MM.1S (cell line): ENCODE measurements at regions not wholly inside any gene's neighbourhood (a gene's known extent, or its start where the extent isn't known, plus 50 kb on each side); places are given as distances from the start of the nearest gene placed in this dataset.

Source experiments
- DNase-seq: peaks from one replicate; pipeline ENCODE4 v3.0.0-alpha.2; 2015
- H2AFZ ChIP-seq: fragments of 300-600 bp; sonication (generic); 2 replicates; pipeline ENCODE4 v1.6.0; 2016; ENCODE audit warnings: antibody characterized with exemption, low read length
- H3F3A ChIP-seq: fragments of 300-600 bp; sonication (generic); 2 replicates; pipeline ENCODE4 v1.6.1; 2016; ENCODE audit warnings: mild to moderate bottlenecking, antibody characterized with exemption, low read length, moderate library complexity, mixed read lengths; ENCODE audit not compliant: insufficient read depth
- H3K27ac ChIP-seq: fragments of 300-600 bp; sonication (generic); 2 replicates; pipeline ENCODE4 v1.5.1; 2016; ENCODE audit warnings: mild to moderate bottlenecking, low read length
- H3K27me3 ChIP-seq: fragments of 300-600 bp; sonication (generic); replicated peaks from 2 replicates; pipeline ENCODE4 v1.6.0; 2016; ENCODE audit warnings: low read length; ENCODE audit not compliant: insufficient read depth
- H3K36me3 ChIP-seq: fragments of 300-600 bp; sonication (generic); replicated peaks from 2 replicates; pipeline ENCODE4 v1.6.1; 2016; ENCODE audit warnings: mild to moderate bottlenecking, low read length, mixed read lengths; ENCODE audit not compliant: insufficient read depth
- H3K4me1 ChIP-seq: fragments of 300-600 bp; sonication (generic); 2 replicates; pipeline ENCODE4 v1.6.1; 2016; ENCODE audit warnings: low read length, mixed read lengths
- H3K4me2 ChIP-seq: fragments of 300-600 bp; sonication (generic); 2 replicates; pipeline ENCODE4 v1.6.0; 2016; ENCODE audit warnings: low read depth, low read length
- H3K4me3 ChIP-seq: fragments of 300-600 bp; sonication (generic); 2 replicates; pipeline ENCODE4 v1.5.1; 2016; ENCODE audit warnings: low read length, mixed read lengths
- H3K79me2 ChIP-seq: fragments of 300-600 bp; sonication (generic); 2 replicates; pipeline ENCODE4 v1.6.1; 2016; ENCODE audit warnings: mixed run types, low read length, mixed read lengths
- H3K9ac ChIP-seq: fragments of 300-600 bp; sonication (generic); 2 replicates; pipeline ENCODE4 v1.6.1; 2016; ENCODE audit warnings: low read length, mixed read lengths
- H3K9me2 ChIP-seq: fragments of 300-600 bp; sonication (generic); replicated peaks from 2 replicates; pipeline ENCODE4 v1.6.1; 2016; ENCODE audit warnings: mild to moderate bottlenecking, low read length, mixed read lengths; ENCODE audit not compliant: insufficient read depth
- H3K9me3 ChIP-seq: fragments of 300-600 bp; sonication (generic); replicated peaks from 2 replicates; pipeline ENCODE4 v1.6.1; 2016; ENCODE audit warnings: mild to moderate bottlenecking, low read length, mixed read lengths; ENCODE audit not compliant: insufficient read depth
- H4K20me1 ChIP-seq: fragments of 300-600 bp; sonication (generic); 2 replicates; pipeline ENCODE4 v1.6.1; 2016; ENCODE audit warnings: mild to moderate bottlenecking, low read length, moderate library complexity, mixed read lengths; ENCODE audit not compliant: insufficient read depth
- EZH2 ChIP-seq: fragments of 300-600 bp; sonication (generic); optimal IDR thresholded peaks from 2 replicates; pipeline ENCODE3; 2017; ENCODE audit warnings: low read depth, mild to moderate bottlenecking, antibody characterized with exemption, low read length, mixed read lengths
- EZH2phosphoT487 ChIP-seq: fragments of 300-600 bp; sonication (generic); IDR thresholded peaks from 2 replicates; pipeline ENCODE4 v1.6.1; 2018; ENCODE audit warnings: antibody characterized with exemption, low read length
- TF ChIP-seq, protein P1 (sequence below): fragments of 300-600 bp; sonication (generic); IDR thresholded peaks from 2 replicates; pipeline ENCODE4 v1.5.1; 2016; ENCODE audit warnings: antibody characterized with exemption, low read length, mixed read lengths

DNA sequence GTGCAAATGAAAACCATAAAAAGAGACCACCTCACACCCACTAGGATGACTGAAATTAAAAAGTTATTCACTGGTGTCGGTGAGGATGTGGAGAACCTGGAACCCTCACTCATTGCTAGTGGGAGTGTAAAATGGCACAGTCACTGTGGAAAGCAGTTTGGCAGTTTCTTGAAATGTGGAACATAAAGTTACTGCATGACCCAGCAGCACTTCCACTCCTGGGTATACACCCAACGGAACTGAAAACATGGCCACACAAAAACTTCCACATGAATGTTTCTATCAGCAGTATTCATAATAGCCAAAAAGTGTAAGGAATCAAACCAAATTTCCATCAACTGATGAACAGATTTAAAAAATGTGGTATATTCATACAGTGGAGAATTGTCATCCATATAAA is 65.1 kb upstream of the SLC66A3 start:
- Histone ChIP-seq H3K79me2 (no peaks in the 10 kb centered on the region), H3K9me3 (no peaks in the 10 kb centered on the region), H2AFZ (no peak overlapping the region), H3K9ac (no peak overlapping the region), H3K36me3 (no peaks in the 10 kb centered on the region), H3K27ac (no peak overlapping the region), H4K20me1 (no peaks in the 10 kb centered on the region), H3K4me1 (no peaks in the 10 kb centered on the region), H3K9me2 (no peaks in the 10 kb centered on the region), H3K27me3 (no peaks in the 10 kb centered on the region), H3F3A (no peaks in the 10 kb centered on the region), H3K4me2 (no peak overlapping the region), H3K4me3 (no peak overlapping the region)
- TF ChIP-seq EZH2phosphoT487: no peak
- no peak for DNase-seq

DNA sequence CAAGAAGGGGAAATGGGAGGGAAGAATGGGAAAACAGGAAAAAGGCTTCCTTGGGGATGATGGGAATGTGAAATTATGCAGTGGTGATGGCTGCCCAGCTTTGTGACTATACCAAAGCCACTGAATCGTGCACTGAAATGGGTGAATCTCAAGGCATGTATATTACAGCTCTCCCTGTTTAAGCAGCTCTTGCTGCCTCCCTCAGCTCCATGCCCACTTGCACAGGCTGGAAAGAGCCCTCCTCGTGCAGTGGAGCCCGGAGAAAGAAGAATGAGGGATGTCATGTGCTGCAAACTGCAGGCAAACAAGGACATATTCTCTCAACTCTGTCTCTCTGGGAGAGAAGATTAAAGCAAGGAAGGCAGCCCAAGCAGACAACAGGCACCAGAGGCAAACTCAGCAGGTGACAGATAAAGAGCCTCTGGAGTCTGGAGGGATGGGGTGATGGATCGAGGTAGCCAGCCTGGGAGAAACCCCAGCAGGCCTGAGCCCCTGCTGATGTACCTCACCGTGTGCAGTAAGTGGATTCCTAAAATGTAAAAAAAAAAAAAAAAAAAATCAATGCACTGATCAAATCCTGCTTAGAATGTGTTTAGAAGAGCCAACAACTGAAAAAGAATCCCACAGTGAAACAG is 62.4 kb upstream of the SLC66A3 start:
- Histone ChIP-seq H3K9me2 (no peaks in the 10 kb centered on the region), H3K9me3 (no peaks in the 10 kb centered on the region), H3K4me3 (no peak overlapping the region), H3K4me2 (no peak overlapping the region), H3F3A (no peaks in the 10 kb centered on the region), H3K79me2 (no peaks in the 10 kb centered on the region), H4K20me1 (no peaks in the 10 kb centered on the region), H3K27me3 (no peaks in the 10 kb centered on the region), H3K36me3 (no peaks in the 10 kb centered on the region), H3K9ac (no peak overlapping the region), H2AFZ (no peak overlapping the region), H3K27ac (no peak overlapping the region), H3K4me1 (no peaks in the 10 kb centered on the region)
- DNase-seq: no peak
- TF ChIP-seq EZH2 (no peak), EZH2phosphoT487 (no peak)
- TF ChIP-seq, protein P1, sequence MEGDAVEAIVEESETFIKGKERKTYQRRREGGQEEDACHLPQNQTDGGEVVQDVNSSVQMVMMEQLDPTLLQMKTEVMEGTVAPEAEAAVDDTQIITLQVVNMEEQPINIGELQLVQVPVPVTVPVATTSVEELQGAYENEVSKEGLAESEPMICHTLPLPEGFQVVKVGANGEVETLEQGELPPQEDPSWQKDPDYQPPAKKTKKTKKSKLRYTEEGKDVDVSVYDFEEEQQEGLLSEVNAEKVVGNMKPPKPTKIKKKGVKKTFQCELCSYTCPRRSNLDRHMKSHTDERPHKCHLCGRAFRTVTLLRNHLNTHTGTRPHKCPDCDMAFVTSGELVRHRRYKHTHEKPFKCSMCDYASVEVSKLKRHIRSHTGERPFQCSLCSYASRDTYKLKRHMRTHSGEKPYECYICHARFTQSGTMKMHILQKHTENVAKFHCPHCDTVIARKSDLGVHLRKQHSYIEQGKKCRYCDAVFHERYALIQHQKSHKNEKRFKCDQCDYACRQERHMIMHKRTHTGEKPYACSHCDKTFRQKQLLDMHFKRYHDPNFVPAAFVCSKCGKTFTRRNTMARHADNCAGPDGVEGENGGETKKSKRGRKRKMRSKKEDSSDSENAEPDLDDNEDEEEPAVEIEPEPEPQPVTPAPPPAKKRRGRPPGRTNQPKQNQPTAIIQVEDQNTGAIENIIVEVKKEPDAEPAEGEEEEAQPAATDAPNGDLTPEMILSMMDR: no peak

DNA sequence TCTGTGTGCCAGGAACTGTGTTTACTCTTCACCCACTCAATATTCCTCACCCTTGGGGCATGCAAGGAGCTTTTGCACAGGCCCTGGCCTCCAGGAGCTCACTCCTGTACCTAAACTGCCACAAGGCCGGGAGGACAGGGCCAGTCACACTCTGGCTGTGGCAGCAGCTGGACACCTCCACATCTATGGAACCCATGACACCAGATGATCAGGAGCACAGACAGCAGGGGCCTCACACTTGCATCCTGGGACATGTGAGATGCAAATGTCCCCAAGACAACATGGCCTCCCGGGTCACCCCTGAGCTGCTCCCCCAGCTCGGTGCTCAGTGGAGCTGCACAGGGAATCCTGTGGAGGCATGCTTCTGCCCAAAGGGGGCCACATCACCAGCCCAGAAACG is 61.8 kb upstream of the SLC66A3 start:
- no peak for TF ChIP-seq EZH2phosphoT487
- H3K9ac ChIP-seq: no peak overlapping the region

DNA sequence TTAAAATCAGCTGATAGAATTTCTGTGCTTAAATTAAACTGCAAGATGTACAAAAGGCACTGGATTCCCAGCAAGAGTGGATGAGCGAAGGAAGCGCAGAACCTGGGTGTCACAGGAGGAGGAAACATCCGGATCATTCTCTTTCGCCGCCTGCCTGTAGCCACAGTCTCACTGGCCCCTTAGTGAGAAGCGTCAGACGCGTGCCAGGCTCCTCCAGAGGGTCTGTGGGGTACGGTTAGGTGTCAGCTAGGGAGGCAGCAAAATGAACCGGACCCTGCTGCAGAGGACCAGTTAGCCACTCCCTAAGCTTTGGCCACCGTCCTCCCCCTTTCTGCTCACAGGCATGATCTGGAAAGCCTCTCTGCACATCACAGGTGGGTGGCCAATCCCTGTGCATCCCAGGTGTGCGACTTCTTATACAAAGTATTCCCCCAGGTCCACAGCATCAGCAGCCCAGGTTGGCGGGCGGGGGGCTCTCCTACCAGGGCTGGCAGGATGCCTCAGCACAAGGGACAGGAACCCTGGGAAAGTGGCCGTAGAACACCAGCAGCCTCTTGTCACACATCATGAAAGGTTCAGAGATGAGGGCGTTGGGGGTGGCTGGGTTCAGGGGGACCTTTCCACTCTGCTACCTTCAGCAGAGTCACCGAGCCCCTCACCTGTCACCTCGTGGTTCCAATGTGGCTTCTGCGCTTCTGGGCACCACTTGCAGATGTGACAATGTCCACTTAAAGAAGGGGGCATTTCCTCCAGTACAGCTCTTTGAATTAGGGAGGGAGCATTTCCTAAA is 61.1 kb upstream of the SLC66A3 start:
- H3K27ac ChIP-seq: no peak overlapping the region
- H3K36me3 ChIP-seq: no peaks in the 10 kb centered on the region
- H3K4me1 ChIP-seq: no peaks in the 10 kb centered on the region
- TF ChIP-seq, protein P1: no peak
- no peak for TF ChIP-seq EZH2
- no peak for TF ChIP-seq EZH2phosphoT487
- H3K9ac ChIP-seq: no peak overlapping the region
- H2AFZ ChIP-seq: no peak overlapping the region
- H3F3A ChIP-seq: no peaks in the 10 kb centered on the region
- H3K9me2 ChIP-seq: no peaks in the 10 kb centered on the region
- no peak for DNase-seq
- no peak overlapping the region for H3K4me3 ChIP-seq
- no peaks in the 10 kb centered on the region for H4K20me1 ChIP-seq
- no peaks in the 10 kb centered on the region for H3K27me3 ChIP-seq
- H3K79me2 ChIP-seq: no peaks in the 10 kb centered on the region
- H3K9me3 ChIP-seq: no peaks in the 10 kb centered on the region
- no peak overlapping the region for H3K4me2 ChIP-seq

More for the DNA sequence above, 61.8 kb upstream of the SLC66A3 start:
- Histone ChIP-seq H3K4me1 (no peaks in the 10 kb centered on the region), H3K27me3 (no peaks in the 10 kb centered on the region), H3F3A (no peaks in the 10 kb centered on the region), H3K9me3 (no peaks in the 10 kb centered on the region), H4K20me1 (no peaks in the 10 kb centered on the region), H2AFZ (no peak overlapping the region), H3K4me3 (no peak overlapping the region), H3K79me2 (no peaks in the 10 kb centered on the region), H3K27ac (no peak overlapping the region), H3K36me3 (no peaks in the 10 kb centered on the region), H3K4me2 (no peak overlapping the region), H3K9me2 (no peaks in the 10 kb centered on the region)
- DNase-seq: no peak
